ENCODE measurements at regions not wholly inside any gene's neighbourhood (a gene's known extent, or its start where the extent isn't known, plus 50 kb on each side); places are given as distances from the start of the nearest gene placed in this dataset.

DNA sequence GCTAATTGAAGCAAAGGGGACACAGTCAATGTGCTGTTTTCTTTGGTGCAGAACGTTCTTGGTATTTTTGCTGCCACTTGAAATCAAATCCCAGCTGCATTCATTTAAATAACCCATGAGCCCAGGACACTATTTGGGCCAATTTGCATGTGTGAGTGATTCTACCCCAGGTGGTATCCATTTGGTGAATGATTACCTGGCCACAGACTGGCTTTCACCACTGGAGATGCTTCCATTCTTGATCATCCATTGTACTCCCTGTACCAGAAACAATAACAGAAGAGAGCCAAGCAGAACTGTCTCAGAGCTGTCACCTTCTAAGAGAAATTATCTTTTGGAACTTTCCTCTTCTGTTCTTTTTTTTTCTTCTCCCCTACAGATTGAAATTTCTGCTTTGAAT, 139.7 kb upstream of the RARB start:
- WGBS (ENCODE audit: insufficient coverage, insufficient replicate concordance, low lambda C conversion rate, missing lambda C conversion rate) = 0% methylated on average over 1 of the region's 1 CpG
- intact Hi-C loops (cut with micrococcal nuclease; ENCODE audit: unreplicated experiment) = no loop called here
- no peaks in the 10 kb centered on the region for H3K4me1 ChIP-seq (ENCODE audit: control insufficient read depth, insufficient read depth, low read length)
- TF ChIP-seq SREBF2 (IDR thresholded peaks at IDR 0.05; ENCODE audit: low read length) = no peak
- TF ChIP-seq BCL11A (IDR thresholded peaks at IDR 0.05; ENCODE audit: low read depth, low read length) = no peak
- TF ChIP-seq, protein P1, sequence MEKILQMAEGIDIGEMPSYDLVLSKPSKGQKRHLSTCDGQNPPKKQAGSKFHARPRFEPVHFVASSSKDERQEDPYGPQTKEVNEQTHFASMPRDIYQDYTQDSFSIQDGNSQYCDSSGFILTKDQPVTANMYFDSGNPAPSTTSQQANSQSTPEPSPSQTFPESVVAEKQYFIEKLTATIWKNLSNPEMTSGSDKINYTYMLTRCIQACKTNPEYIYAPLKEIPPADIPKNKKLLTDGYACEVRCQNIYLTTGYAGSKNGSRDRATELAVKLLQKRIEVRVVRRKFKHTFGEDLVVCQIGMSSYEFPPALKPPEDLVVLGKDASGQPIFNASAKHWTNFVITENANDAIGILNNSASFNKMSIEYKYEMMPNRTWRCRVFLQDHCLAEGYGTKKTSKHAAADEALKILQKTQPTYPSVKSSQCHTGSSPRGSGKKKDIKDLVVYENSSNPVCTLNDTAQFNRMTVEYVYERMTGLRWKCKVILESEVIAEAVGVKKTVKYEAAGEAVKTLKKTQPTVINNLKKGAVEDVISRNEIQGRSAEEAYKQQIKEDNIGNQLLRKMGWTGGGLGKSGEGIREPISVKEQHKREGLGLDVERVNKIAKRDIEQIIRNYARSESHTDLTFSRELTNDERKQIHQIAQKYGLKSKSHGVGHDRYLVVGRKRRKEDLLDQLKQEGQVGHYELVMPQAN (conservative IDR thresholded peaks at IDR 0.05) = no peak
- no peak for TF ChIP-seq NFYA (IDR thresholded peaks at IDR 0.05; ENCODE audit: borderline replicate concordance, low read depth, low read length)
- TF ChIP-seq, protein P2, sequence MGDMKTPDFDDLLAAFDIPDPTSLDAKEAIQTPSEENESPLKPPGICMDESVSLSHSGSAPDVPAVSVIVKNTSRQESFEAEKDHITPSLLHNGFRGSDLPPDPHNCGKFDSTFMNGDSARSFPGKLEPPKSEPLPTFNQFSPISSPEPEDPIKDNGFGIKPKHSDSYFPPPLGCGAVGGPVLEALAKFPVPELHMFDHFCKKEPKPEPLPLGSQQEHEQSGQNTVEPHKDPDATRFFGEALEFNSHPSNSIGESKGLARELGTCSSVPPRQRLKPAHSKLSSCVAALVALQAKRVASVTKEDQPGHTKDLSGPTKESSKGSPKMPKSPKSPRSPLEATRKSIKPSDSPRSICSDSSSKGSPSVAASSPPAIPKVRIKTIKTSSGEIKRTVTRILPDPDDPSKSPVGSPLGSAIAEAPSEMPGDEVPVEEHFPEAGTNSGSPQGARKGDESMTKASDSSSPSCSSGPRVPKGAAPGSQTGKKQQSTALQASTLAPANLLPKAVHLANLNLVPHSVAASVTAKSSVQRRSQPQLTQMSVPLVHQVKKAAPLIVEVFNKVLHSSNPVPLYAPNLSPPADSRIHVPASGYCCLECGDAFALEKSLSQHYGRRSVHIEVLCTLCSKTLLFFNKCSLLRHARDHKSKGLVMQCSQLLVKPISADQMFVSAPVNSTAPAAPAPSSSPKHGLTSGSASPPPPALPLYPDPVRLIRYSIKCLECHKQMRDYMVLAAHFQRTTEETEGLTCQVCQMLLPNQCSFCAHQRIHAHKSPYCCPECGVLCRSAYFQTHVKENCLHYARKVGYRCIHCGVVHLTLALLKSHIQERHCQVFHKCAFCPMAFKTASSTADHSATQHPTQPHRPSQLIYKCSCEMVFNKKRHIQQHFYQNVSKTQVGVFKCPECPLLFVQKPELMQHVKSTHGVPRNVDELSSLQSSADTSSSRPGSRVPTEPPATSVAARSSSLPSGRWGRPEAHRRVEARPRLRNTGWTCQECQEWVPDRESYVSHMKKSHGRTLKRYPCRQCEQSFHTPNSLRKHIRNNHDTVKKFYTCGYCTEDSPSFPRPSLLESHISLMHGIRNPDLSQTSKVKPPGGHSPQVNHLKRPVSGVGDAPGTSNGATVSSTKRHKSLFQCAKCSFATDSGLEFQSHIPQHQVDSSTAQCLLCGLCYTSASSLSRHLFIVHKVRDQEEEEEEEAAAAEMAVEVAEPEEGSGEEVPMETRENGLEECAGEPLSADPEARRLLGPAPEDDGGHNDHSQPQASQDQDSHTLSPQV (IDR thresholded peaks at IDR 0.05) = no peak
- TF ChIP-seq TARDBP (IDR thresholded peaks at IDR 0.05; ENCODE audit: borderline replicate concordance) = no peak
- TF ChIP-seq GATAD2B (conservative IDR thresholded peaks at IDR 0.05; ENCODE audit: low read depth) = no peak
- no peak for TF ChIP-seq SPI1 (IDR thresholded peaks at IDR 0.05; ENCODE audit: borderline replicate concordance, insufficient read depth, low read depth, low read length)
- no peak for TF ChIP-seq HDAC6 (IDR thresholded peaks at IDR 0.05; ENCODE audit: unreplicated experiment)
- no peak for TF ChIP-seq SIN3A (IDR thresholded peaks at IDR 0.05; ENCODE audit: low read depth, low read length)
- TF ChIP-seq NRF1 (conservative IDR thresholded peaks at IDR 0.05; ENCODE audit: low read depth, low read length) = no peak
- TF ChIP-seq, protein P3, sequence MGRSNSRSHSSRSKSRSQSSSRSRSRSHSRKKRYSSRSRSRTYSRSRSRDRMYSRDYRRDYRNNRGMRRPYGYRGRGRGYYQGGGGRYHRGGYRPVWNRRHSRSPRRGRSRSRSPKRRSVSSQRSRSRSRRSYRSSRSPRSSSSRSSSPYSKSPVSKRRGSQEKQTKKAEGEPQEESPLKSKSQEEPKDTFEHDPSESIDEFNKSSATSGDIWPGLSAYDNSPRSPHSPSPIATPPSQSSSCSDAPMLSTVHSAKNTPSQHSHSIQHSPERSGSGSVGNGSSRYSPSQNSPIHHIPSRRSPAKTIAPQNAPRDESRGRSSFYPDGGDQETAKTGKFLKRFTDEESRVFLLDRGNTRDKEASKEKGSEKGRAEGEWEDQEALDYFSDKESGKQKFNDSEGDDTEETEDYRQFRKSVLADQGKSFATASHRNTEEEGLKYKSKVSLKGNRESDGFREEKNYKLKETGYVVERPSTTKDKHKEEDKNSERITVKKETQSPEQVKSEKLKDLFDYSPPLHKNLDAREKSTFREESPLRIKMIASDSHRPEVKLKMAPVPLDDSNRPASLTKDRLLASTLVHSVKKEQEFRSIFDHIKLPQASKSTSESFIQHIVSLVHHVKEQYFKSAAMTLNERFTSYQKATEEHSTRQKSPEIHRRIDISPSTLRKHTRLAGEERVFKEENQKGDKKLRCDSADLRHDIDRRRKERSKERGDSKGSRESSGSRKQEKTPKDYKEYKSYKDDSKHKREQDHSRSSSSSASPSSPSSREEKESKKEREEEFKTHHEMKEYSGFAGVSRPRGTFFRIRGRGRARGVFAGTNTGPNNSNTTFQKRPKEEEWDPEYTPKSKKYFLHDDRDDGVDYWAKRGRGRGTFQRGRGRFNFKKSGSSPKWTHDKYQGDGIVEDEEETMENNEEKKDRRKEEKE (IDR thresholded peaks at IDR 0.05) = no peak
- TF ChIP-seq, protein P4, sequence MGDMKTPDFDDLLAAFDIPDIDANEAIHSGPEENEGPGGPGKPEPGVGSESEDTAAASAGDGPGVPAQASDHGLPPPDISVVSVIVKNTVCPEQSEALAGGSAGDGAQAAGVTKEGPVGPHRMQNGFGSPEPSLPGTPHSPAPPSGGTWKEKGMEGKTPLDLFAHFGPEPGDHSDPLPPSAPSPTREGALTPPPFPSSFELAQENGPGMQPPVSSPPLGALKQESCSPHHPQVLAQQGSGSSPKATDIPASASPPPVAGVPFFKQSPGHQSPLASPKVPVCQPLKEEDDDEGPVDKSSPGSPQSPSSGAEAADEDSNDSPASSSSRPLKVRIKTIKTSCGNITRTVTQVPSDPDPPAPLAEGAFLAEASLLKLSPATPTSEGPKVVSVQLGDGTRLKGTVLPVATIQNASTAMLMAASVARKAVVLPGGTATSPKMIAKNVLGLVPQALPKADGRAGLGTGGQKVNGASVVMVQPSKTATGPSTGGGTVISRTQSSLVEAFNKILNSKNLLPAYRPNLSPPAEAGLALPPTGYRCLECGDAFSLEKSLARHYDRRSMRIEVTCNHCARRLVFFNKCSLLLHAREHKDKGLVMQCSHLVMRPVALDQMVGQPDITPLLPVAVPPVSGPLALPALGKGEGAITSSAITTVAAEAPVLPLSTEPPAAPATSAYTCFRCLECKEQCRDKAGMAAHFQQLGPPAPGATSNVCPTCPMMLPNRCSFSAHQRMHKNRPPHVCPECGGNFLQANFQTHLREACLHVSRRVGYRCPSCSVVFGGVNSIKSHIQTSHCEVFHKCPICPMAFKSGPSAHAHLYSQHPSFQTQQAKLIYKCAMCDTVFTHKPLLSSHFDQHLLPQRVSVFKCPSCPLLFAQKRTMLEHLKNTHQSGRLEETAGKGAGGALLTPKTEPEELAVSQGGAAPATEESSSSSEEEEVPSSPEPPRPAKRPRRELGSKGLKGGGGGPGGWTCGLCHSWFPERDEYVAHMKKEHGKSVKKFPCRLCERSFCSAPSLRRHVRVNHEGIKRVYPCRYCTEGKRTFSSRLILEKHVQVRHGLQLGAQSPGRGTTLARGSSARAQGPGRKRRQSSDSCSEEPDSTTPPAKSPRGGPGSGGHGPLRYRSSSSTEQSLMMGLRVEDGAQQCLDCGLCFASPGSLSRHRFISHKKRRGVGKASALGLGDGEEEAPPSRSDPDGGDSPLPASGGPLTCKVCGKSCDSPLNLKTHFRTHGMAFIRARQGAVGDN (IDR thresholded peaks at IDR 0.05) = no peak

More for the DNA sequence above, 139.7 kb upstream of the RARB start:
- in situ Hi-C loops (cut with MboI) = no loop called here
- no peak overlapping the region for H3K27ac ChIP-seq (ENCODE audit: control insufficient read depth, insufficient read depth)
- no peak overlapping the region for H3K9ac ChIP-seq (ENCODE audit: control insufficient read depth, insufficient read depth, low read length)
- RAD21 ChIA-PET (ENCODE audit: unreplicated experiment) = no interaction called here
- no peak for ATAC-seq
- CTCF ChIA-PET = no interaction called here
- no TSS peak for BruUV-seq (replicated peaks)
- no peak overlapping the region for H3K4me2 ChIP-seq (ENCODE audit: control insufficient read depth, insufficient read depth)
- no peak for DNase-seq (ENCODE audit: low read depth, low spot score)
- no peaks in the 10 kb centered on the region for H3K79me2 ChIP-seq (ENCODE audit: control insufficient read depth, insufficient read depth, low read length)
- no peaks in the 10 kb centered on the region for H3K9me3 ChIP-seq (replicated peaks; ENCODE audit: control insufficient read depth, insufficient read depth, low read length)
- POLR2A ChIA-PET = no interaction called here
- no peak overlapping the region for H2AFZ ChIP-seq (ENCODE audit: control insufficient read depth, low read depth, low read length)
- H3K36me3 ChIP-seq (ENCODE audit: control insufficient read depth in 2 of 2, insufficient read depth in 2 of 2, low read length in 1 of 2) = no peaks in the 10 kb centered on the region
- no peak for FAIRE-seq
- H3K4me3 ChIP-seq = no peak overlapping the region
- H3K27me3 ChIP-seq (replicated peaks in 1 of 2; ENCODE audit: control insufficient read depth in 2 of 2, insufficient read depth in 2 of 2, low read length in 1 of 2) = no peaks in the 10 kb centered on the region
- SMC1A ChIA-PET (ENCODE audit: uncharacterized antibody, unreplicated experiment) = no interaction called here
- H4K20me1 ChIP-seq (ENCODE audit: control insufficient read depth, insufficient read depth) = no peaks in the 10 kb centered on the region

Measured in GM12878 (cell line).